HUES64 (cell line): ENCODE measurements at regions not wholly inside any gene's neighbourhood (a gene's known extent, or its start where the extent isn't known, plus 50 kb on each side); places are given as distances from the start of the nearest gene placed in this dataset.

Source experiments
- H3K27ac ChIP-seq: 2 replicates; pipeline ENCODE4 v1.7.0; 2013; ENCODE audit warnings: low read depth, low read length, inconsistent platforms
- H3K27me3 ChIP-seq: 2 replicates; pipeline ENCODE4 v1.6.1; 2013; ENCODE audit warnings: mild to moderate bottlenecking, low read length; ENCODE audit not compliant: insufficient read depth
- H3K36me3 ChIP-seq: 2 replicates; pipeline ENCODE4 v1.6.1; 2013; ENCODE audit warnings: mild to moderate bottlenecking, low read length; ENCODE audit not compliant: insufficient read depth
- H3K4me1 ChIP-seq: 2 replicates; pipeline ENCODE4 v1.6.1; 2013; ENCODE audit warnings: mild to moderate bottlenecking, low read length, moderate library complexity; ENCODE audit not compliant: insufficient read depth
- H3K4me3 ChIP-seq: 2 replicates; pipeline ENCODE4 v1.5.1; 2013; ENCODE audit warnings: mild to moderate bottlenecking, low read length, moderate library complexity
- H3K9ac ChIP-seq: 2 replicates; pipeline ENCODE4 v1.6.1; 2013; ENCODE audit warnings: mild to moderate bottlenecking, low read depth, low read length
- H3K9me3 ChIP-seq: 2 replicates; pipeline ENCODE4 v1.6.1; 2013; ENCODE audit warnings: low read depth, low read length; ENCODE audit not compliant: insufficient read depth
- WGBS: fragments of 150-250, 120-280 bp; methylation state at CpG from one replicate; pipeline ENCODE4 v1.1.7; 2013; ENCODE audit warnings: missing lambda C conversion rate; 5-methylcytosine and 5-hydroxymethylcytosine counted together

GRCh38 chr22:49503896-49504521 is 323.7 kb downstream of the BRD1 start:
- Histone ChIP-seq H3K27ac (no peak overlapping the region), H3K36me3 (no peaks in the 10 kb centered on the region), H3K4me3 (no peak overlapping the region), H3K9me3 (no peaks in the 10 kb centered on the region), H3K9ac (no peak overlapping the region), H3K4me1 (no peaks in the 10 kb centered on the region), H3K27me3 (no peaks in the 10 kb centered on the region)
- 94% methylated on average over 6 of the region's 6 CpGs for WGBS

GRCh38 chr22:49503321-49503720 is 324.4 kb downstream of the BRD1 start:
- no peaks in the 10 kb centered on the region for H3K9me3 ChIP-seq
- no peaks in the 10 kb centered on the region for H3K36me3 ChIP-seq
- H3K4me1 ChIP-seq: no peaks in the 10 kb centered on the region
- H3K27ac ChIP-seq: no peak overlapping the region
- H3K27me3 ChIP-seq: no peaks in the 10 kb centered on the region
- no peak overlapping the region for H3K4me3 ChIP-seq
- WGBS: 89% methylated on average over 1 of the region's 1 CpG
- H3K9ac ChIP-seq: no peak overlapping the region

GRCh38 chr22:49502126-49502826 is 325.4 kb downstream of the BRD1 start:
- Histone ChIP-seq H3K4me3 (no peak overlapping the region), H3K4me1 (no peaks in the 10 kb centered on the region), H3K27ac (no peak overlapping the region), H3K36me3 (no peaks in the 10 kb centered on the region), H3K9me3 (no peaks in the 10 kb centered on the region), H3K9ac (no peak overlapping the region), H3K27me3 (no peaks in the 10 kb centered on the region)
- 70% methylated on average over 13 of the region's 13 CpGs for WGBS

GRCh38 chr22:49500942-49501395 is 326.7 kb downstream of the BRD1 start:
- H3K27me3 ChIP-seq: no peaks in the 10 kb centered on the region
- no peaks in the 10 kb centered on the region for H3K4me1 ChIP-seq
- H3K4me3 ChIP-seq: no peak overlapping the region
- H3K9me3 ChIP-seq: no peaks in the 10 kb centered on the region
- 95% methylated on average over 2 of the region's 2 CpGs for WGBS
- H3K36me3 ChIP-seq: no peaks in the 10 kb centered on the region
- H3K9ac ChIP-seq: no peak overlapping the region
- no peak overlapping the region for H3K27ac ChIP-seq

- no peaks in the 10 kb centered on the region for H3K9me3 ChIP-seq
- H3K4me3 ChIP-seq: no peak overlapping the region
- H3K36me3 ChIP-seq: no peaks in the 10 kb centered on the region
- H3K4me1 ChIP-seq: no peaks in the 10 kb centered on the region
- H3K27me3 ChIP-seq: no peaks in the 10 kb centered on the region
- H3K27ac ChIP-seq: no peak overlapping the region
- H3K9ac ChIP-seq: no peak overlapping the region
Measured at GRCh38 chr22:49500076-49500460, 327.6 kb downstream of the BRD1 start.

- H3K36me3 ChIP-seq: no peaks in the 10 kb centered on the region
- H3K4me1 ChIP-seq: no peaks in the 10 kb centered on the region
- H3K9me3 ChIP-seq: no peaks in the 10 kb centered on the region
- WGBS: 100% methylated on average over 1 of the region's 1 CpG
- no peak overlapping the region for H3K4me3 ChIP-seq
- H3K27me3 ChIP-seq: no peaks in the 10 kb centered on the region
- no peak overlapping the region for H3K27ac ChIP-seq
- H3K9ac ChIP-seq: no peak overlapping the region
Measured at GRCh38 chr22:49499433-49500075, 328.1 kb downstream of the BRD1 start.

- no peaks in the 10 kb centered on the region for H3K36me3 ChIP-seq
- H3K9ac ChIP-seq: no peak overlapping the region
- H3K9me3 ChIP-seq: no peaks in the 10 kb centered on the region
- H3K27ac ChIP-seq: no peak overlapping the region
- 96% methylated on average over 2 of the region's 2 CpGs for WGBS
- H3K27me3 ChIP-seq: no peaks in the 10 kb centered on the region
- H3K4me3 ChIP-seq: no peak overlapping the region
- H3K4me1 ChIP-seq: no peaks in the 10 kb centered on the region
Measured at GRCh38 chr22:49497266-49497665, 330.4 kb downstream of the BRD1 start.

- H3K27ac ChIP-seq: no peak overlapping the region
- no peak overlapping the region for H3K9ac ChIP-seq
- 95% methylated on average over 12 of the region's 12 CpGs for WGBS
- H3K36me3 ChIP-seq: no peaks in the 10 kb centered on the region
- H3K27me3 ChIP-seq: no peaks in the 10 kb centered on the region
- no peaks in the 10 kb centered on the region for H3K4me1 ChIP-seq
- no peak overlapping the region for H3K4me3 ChIP-seq
- no peaks in the 10 kb centered on the region for H3K9me3 ChIP-seq
Measured at GRCh38 chr22:49494555-49494954, 333.1 kb downstream of the BRD1 start.

GRCh38 chr22:49492741-49493251 is 334.9 kb downstream of the BRD1 start:
- no peak overlapping the region for H3K27ac ChIP-seq
- H3K9ac ChIP-seq: no peak overlapping the region
- H3K4me1 ChIP-seq: peaks cover 7% of the 10 kb centered on the region
- H3K27me3 ChIP-seq: no peaks in the 10 kb centered on the region
- H3K36me3 ChIP-seq: no peaks in the 10 kb centered on the region
- no peaks in the 10 kb centered on the region for H3K9me3 ChIP-seq
- no peak overlapping the region for H3K4me3 ChIP-seq
- 91% methylated on average over 11 of the region's 12 CpGs for WGBS

- H3K4me1 ChIP-seq: peaks cover 12% of the 10 kb centered on the region
- no peak overlapping the region for H3K9ac ChIP-seq
- H3K27me3 ChIP-seq: no peaks in the 10 kb centered on the region
- H3K4me3 ChIP-seq: no peak overlapping the region
- no peaks in the 10 kb centered on the region for H3K9me3 ChIP-seq
- 95% methylated on average over 17 of the region's 17 CpGs for WGBS
- H3K27ac ChIP-seq: no peak overlapping the region
- no peaks in the 10 kb centered on the region for H3K36me3 ChIP-seq
Measured at GRCh38 chr22:49492308-49492707, 335.4 kb downstream of the BRD1 start.

GRCh38 chr22:49491726-49492125 is 335.9 kb downstream of the BRD1 start:
- Histone ChIP-seq H3K4me1 (peaks cover 15% of the 10 kb centered on the region), H3K9me3 (no peaks in the 10 kb centered on the region), H3K36me3 (no peaks in the 10 kb centered on the region), H3K9ac (no peak overlapping the region), H3K27me3 (no peaks in the 10 kb centered on the region), H3K27ac (no peak overlapping the region), H3K4me3 (no peak overlapping the region)
- 96% methylated on average over 15 of the region's 15 CpGs for WGBS
